GM21526 (cell line): ENCODE measurements at regions not wholly inside any gene's neighbourhood (a gene's known extent, or its start where the extent isn't known, plus 50 kb on each side); places are given as distances from the start of the nearest gene placed in this dataset.

Experiments used
- ATAC-seq: cut with Tn5 transposase; IDR thresholded peaks from one replicate; pipeline ENCODE4 v1.9.1; 2021; ENCODE audit warnings: moderate library complexity; ENCODE audit not compliant: unreplicated experiment, low FRiP score

DNA sequence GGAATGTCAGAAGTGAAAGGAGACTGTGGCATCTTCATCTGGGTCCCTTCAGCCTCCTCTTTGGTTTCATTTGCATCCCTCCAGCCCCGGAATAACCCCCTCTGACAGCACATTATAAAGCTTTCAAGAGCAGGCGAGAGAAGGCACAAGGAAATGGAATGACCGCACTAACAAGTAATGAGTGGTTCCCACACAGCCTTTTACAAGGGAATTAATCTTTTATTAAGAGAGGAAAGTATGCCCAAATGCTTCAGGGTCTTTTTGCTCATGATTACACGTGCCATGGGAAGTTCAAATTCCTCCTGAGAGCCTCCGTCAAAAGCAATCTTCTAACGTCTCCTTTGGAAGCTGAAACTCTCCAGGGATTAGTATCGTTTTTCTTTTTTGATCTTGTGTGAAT lies 347.0 kb downstream of the BTBD3 start:
- ATAC-seq: no peak

DNA sequence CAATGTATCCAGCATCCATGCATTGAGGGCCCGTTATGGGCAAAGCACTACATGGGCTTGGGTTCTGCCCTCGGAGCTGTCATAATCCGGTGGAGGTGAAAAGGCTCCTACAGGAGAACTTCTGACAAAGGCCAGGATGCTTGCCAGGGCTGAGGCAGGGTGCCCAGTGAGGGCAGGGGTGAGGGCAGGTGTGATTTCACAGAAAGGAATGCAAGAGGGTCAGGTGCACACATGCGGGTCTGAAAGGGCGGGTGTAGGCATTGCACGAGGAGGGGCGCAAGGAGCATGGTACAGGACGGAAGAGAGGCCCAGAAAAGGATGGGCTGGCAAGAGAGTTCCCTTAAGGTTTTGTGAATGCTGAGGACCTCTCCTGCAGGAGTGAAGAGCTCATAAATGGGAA lies 348.0 kb downstream of the BTBD3 start:
- no peak for ATAC-seq

GRCh38 chr20:12269579-12269978 lies 351.9 kb downstream of the BTBD3 start:
- no peak for ATAC-seq

- no peak for ATAC-seq
Measured at GRCh38 chr20:12270863-12271262, 353.2 kb downstream of the BTBD3 start.

DNA sequence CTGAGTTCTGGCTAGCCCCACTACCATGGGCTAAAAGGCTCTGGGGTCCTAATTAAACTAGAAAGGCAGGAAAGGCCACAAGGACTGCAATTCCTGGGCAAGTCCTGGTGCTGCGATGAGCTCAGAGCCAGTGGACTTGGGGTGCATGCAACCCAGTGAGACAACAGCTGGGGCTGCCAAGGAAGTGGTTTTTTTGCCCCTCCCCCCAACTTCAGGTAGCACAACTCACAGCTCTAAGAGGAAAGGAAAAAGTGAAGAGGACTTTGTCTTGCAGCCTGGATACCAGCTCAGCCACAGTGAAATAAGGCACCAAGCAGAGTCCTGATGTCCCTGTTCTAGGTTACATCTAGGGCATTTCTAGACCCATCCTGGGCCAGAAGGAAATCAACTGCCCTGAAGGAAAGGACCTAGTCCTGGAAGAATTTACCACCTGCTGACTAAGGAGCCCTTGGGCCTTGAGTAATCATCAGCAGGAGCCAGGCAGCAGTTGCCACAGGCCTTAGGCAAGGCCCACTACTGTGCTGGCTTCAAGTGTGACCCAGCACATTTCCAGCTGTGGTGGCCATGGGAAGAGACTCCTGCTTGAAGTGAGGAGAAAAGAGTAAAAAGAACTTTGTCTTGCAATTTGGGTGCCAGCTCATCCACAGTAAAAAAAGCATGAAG lies 358.4 kb downstream of the BTBD3 start:
- no peak for ATAC-seq

GRCh38 chr20:12287575-12287974 lies 369.9 kb downstream of the BTBD3 start:
- ATAC-seq: no peak

DNA sequence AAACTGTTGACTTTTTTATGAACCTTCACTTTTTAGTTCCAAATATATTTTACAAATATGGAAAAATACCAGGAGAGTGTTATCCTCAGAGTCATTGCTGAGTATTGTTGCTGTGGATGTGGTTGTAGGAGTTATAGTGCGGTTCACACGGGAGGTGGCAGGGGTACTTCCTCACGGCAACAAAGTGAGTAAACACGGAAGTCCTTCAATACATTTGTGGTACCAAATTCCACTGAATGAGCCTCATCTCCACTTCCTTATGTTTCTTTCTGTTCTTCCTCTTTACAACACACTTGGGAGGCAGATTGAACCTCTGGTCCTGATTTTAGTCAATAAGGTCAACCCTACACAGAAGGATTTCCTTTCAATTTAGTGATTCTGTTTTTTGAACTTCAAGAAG lies 371.8 kb downstream of the BTBD3 start:
- no peak for ATAC-seq

DNA sequence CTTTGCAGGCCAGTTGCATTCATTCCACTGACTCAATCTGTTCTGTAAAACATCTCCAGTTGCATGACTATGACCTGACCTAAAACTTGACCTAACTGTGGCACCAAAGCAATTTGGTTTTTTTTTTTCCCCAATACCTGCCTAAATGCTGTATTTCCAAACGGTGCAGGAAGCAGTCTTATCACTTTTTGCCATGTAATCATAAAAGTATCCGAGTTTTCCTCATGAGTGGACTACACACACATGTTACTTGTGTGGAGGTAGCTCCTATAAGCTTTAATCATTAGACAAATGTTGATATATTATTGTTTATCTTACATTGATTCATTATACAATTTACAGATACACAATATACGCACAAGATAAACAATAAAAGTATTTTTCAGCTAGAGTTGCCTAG lies 373.7 kb downstream of the BTBD3 start:
- ATAC-seq: no peak

- ATAC-seq: no peak
Measured at GRCh38 chr20:12293900-12294299, 376.2 kb downstream of the BTBD3 start.

DNA sequence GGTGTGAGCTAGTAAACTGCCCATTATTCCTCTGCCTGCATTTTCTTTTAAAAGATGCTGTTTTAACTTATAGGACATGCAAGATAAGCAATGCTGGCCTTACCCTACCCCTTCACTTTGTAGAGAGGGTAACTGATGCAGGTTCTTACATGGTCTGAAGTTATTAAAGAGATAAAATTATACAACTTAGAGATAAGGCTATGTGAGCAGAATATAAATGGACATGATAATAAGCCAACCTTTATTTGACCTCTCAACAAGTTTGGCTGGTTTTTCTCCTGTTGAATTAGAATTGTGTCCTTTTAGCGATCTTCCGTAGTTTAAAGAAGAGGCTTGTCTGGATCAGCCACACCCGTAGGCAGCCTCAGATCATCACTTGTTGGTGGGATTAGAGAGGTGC lies 377.0 kb downstream of the BTBD3 start:
- no peak for ATAC-seq

GRCh38 chr20:12305188-12305950 lies 387.7 kb downstream of the BTBD3 start:
- no peak for ATAC-seq

- ATAC-seq: no peak
Measured at GRCh38 chr20:12306107-12306506, 388.4 kb downstream of the BTBD3 start.

DNA sequence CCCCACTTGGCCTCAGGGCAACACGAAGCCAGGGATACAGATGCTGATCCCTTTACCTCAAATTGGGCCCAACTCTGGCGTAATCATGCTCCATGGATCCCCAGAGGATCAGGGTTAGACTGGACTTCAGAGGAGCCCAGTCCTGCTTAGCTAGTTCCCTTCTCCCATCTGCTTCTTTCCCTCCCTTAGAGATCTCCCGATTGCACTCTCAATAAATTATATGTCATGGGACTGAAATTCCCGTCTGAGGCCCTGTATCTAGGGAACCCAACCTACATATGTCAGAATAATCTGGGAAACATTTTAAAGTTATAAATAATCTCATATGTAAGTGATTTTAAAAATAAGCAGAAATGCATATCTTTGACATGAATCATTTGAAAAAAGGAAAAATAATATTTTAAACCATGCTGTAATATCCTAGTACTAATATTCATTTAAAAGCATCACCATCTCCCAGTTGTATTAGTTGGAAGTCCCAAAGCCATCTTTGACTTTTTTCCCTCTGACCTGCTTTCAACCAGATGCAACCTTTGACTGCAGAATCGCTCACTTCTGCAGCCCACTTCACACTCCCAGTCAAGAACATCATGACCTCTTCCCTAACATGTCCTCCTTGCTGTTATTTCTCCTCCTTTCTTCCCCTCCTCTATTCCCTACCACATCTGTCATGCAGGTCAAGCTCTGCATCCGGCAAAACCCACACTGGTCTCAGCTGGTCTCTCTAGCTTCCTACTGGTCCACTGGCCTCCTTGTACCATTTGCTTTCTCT lies 393.6 kb downstream of the BTBD3 start:
- no peak for ATAC-seq

DNA sequence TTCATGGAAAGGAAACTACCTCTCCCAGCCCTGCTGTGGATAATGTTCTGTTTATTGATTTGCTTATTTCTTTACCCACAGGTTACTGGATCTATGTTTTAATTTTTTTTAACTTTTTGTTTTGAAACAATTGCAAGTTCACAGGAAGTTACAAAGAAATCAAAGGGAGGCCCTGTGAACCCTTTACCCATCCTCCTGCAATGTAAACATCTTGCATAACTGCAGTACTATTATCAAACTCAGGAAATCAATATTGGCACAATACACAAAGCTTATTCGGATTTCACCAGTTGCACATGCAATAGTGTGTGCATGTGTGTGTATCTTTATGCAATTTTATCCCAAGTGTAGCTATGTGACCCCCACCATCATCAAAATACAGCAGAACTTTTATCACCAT lies 398.0 kb downstream of the BTBD3 start:
- no peak for ATAC-seq

- no peak for ATAC-seq
Measured at GRCh38 chr20:12316794-12317193, 399.1 kb downstream of the BTBD3 start.

DNA sequence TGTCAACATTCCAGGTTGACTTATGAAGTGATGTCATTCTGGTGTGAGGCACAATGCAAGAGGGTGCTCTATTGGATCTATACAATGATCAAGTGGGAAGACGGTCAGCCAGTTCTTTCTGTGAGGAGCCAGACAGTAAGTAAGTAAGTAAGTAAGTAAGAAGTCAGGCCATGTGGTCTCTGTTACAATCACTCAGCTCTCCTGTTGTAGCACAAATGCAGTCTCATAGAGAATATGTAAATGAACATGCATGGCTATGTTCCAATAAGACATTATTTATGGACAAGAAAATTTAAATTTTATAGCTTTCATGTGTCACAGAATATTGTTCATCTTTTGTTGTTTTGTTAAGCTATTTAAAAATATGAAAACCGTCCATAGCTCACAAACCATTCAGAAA lies 399.7 kb downstream of the BTBD3 start:
- no peak for ATAC-seq

GRCh38 chr20:12318043-12318442 lies 400.4 kb downstream of the BTBD3 start:
- no peak for ATAC-seq

GRCh38 chr20:12321736-12322135 lies 404.0 kb downstream of the BTBD3 start:
- no peak for ATAC-seq

- ATAC-seq: no peak
Measured at GRCh38 chr20:12327205-12327604, 409.5 kb downstream of the BTBD3 start.

DNA sequence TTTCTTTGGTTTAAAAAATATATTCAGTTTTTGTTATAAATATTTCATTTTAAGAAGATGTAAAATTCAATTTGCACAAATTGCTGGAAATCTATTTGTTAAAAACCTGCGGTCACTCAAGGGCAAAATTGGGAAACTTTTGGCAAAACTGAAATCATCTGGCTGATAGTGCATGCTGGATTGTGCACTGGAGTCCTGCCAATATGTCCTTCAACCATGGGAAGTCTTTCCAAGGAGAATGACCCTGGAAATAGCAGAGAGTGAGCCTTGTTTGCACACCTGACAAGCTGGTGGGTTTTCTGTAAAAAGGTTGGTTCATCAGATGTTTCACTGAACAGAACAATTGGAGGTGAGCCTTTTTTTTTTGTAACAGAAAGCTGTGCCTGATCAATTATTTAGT lies 413.5 kb downstream of the BTBD3 start:
- ATAC-seq: no peak

DNA sequence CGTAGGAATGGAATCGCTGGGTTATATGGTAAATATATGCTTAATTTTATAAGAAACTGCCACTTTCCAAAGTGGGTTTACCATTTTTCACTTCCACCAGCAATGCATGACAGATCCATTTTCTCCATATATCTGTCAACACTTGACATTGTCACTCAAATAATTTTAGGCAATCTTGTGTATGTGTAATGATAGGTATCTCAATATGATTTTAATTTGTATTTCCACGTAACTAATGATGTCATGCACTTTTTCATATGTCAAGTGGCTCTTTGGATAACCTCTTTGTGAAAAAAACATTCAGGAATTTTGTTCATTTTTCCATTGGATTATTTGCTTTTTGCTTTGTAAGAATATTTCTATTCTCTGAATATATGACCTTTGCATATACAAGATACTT lies 419.9 kb downstream of the BTBD3 start:
- ATAC-seq: no peak

GRCh38 chr20:12345978-12346377 lies 428.3 kb downstream of the BTBD3 start:
- no peak for ATAC-seq
